SU-DHL-6 (cell line): ENCODE measurements at regions not wholly inside any gene's neighbourhood (a gene's known extent, or its start where the extent isn't known, plus 50 kb on each side); places are given as distances from the start of the nearest gene placed in this dataset.
"Not testable (repeated sequence)": the region's sequence is repeated elsewhere in the genome, so short reads cannot be mapped to it uniquely, and the experiment has no call there.

Experiments
- H2AFZ ChIP-seq: fragments of 200-600 bp; sonication (generic); 2 replicates; pipeline ENCODE4 v1.6.1; 2014; ENCODE audit warnings: low read depth, mild to moderate bottlenecking, moderate library complexity, mixed read lengths, antibody characterized with exemption, low read length; ENCODE audit not compliant: severe bottlenecking
- H3F3A ChIP-seq: fragments of 200-600 bp; shearing (Covaris generic); 2 replicates; pipeline ENCODE4 v1.6.0; 2016; ENCODE audit warnings: antibody characterized with exemption, mild to moderate bottlenecking; ENCODE audit not compliant: insufficient read depth
- H3K27ac ChIP-seq: fragments of 200-600 bp; sonication (generic); 2 replicates; pipeline ENCODE4 v1.5.1; 2016; ENCODE audit warnings: low read depth, mild to moderate bottlenecking, low read length, moderate library complexity, mixed read lengths
- H3K27me3 ChIP-seq: fragments of 200-600 bp; sonication (generic), shearing (Covaris generic); 2 replicates; pipeline ENCODE4 v1.6.0; 2014; ENCODE audit warnings: mild to moderate bottlenecking, low read length
- H3K36me3 ChIP-seq: fragments of 200-600 bp; sonication (generic); 2 replicates; pipeline ENCODE4 v1.6.1; 2014; ENCODE audit warnings: mild to moderate bottlenecking, low read length, mixed read lengths
- H3K4me2 ChIP-seq: fragments of 300-600, 200-600 bp; shearing (Covaris generic), sonication (generic); 2 replicates; pipeline ENCODE4 v1.6.0; 2014; ENCODE audit warnings: low read length, low read depth, mild to moderate bottlenecking; ENCODE audit not compliant: poor library complexity, severe bottlenecking
- H3K4me3 ChIP-seq: fragments of 200-600 bp; sonication (generic); 2 replicates; pipeline ENCODE4 v1.5.1; 2014; ENCODE audit warnings: antibody characterized with exemption, low read length, mild to moderate bottlenecking, mixed read lengths; ENCODE audit not compliant: insufficient read depth, poor library complexity, severe bottlenecking
- H3K79me2 ChIP-seq: fragments of 200-600 bp; sonication (generic); 2 replicates; pipeline ENCODE4 v1.6.1; 2014; ENCODE audit warnings: mild to moderate bottlenecking, low read length, moderate library complexity; ENCODE audit not compliant: insufficient read depth
- H3K9ac ChIP-seq: fragments of 200-600 bp; sonication (generic); 2 replicates; pipeline ENCODE4 v1.7.0; 2014; ENCODE audit warnings: mild to moderate bottlenecking, low read length
- H3K9me2 ChIP-seq: fragments of 200-600 bp; sonication (generic); replicated peaks from 2 replicates; pipeline ENCODE4 v1.6.1; 2014; ENCODE audit warnings: low read length; ENCODE audit not compliant: insufficient read depth
- H3K9me3 ChIP-seq: fragments of 200-600 bp; sonication (generic); 2 replicates; pipeline ENCODE4 v1.6.1; 2014; ENCODE audit warnings: low read length, mixed read lengths; ENCODE audit not compliant: insufficient read depth
- H4K20me1 ChIP-seq: fragments of 200-600 bp; sonication (generic); 2 replicates; pipeline ENCODE4 v1.6.1; 2014; ENCODE audit warnings: low read depth, mild to moderate bottlenecking, antibody characterized with exemption, low read length, moderate library complexity, mixed read lengths
- CTCF ChIP-seq: fragments of 200-600 bp; sonication (generic); IDR thresholded peaks from one replicate; pipeline ENCODE4 v1.5.1; 2017; ENCODE audit warnings: antibody characterized with exemption, mild to moderate bottlenecking, low read length, moderate library complexity; ENCODE audit not compliant: insufficient read depth, poor library complexity, severe bottlenecking
- EZH2phosphoT487 ChIP-seq: fragments of 200-600 bp; sonication (generic), shearing (Covaris generic); conservative IDR thresholded peaks from 2 replicates; pipeline ENCODE4 v1.6.1; 2018; ENCODE audit warnings: mild to moderate bottlenecking, antibody characterized with exemption, low read length, moderate library complexity, mixed read lengths

- H3K9me2 ChIP-seq, result no peaks in the 10 kb centered on the region
- H3K9ac ChIP-seq, result no peak overlapping the region
- H2AFZ ChIP-seq, result no peak overlapping the region
- no peaks in the 10 kb centered on the region for H4K20me1 ChIP-seq
- no peak overlapping the region for H3K4me2 ChIP-seq
- no peak overlapping the region for H3K27ac ChIP-seq
- TF ChIP-seq CTCF, result no peak
- no peak for TF ChIP-seq EZH2phosphoT487
- H3K27me3 ChIP-seq, result no peaks in the 10 kb centered on the region
- H3K79me2 ChIP-seq, result no peaks in the 10 kb centered on the region
- no peaks in the 10 kb centered on the region for H3K36me3 ChIP-seq
- no peak overlapping the region for H3K4me3 ChIP-seq
- no peaks in the 10 kb centered on the region for H3F3A ChIP-seq
- H3K9me3 ChIP-seq, result no peaks in the 10 kb centered on the region
These were observed 59.9 kb upstream of the NRIP1 start for GRCh38 chr21:15124731-15125130.

GRCh38 chr21:15126948-15127347 lies 62.1 kb upstream of the NRIP1 start:
- no peak overlapping the region for H3K4me3 ChIP-seq
- no peaks in the 10 kb centered on the region for H3K27me3 ChIP-seq
- no peaks in the 10 kb centered on the region for H3K36me3 ChIP-seq
- H4K20me1 ChIP-seq, result no peaks in the 10 kb centered on the region
- no peak overlapping the region for H3K4me2 ChIP-seq
- no peaks in the 10 kb centered on the region for H3F3A ChIP-seq
- no peak overlapping the region for H3K27ac ChIP-seq
- no peaks in the 10 kb centered on the region for H3K9me3 ChIP-seq
- H3K79me2 ChIP-seq, result no peaks in the 10 kb centered on the region
- H2AFZ ChIP-seq, result no peak overlapping the region
- H3K9ac ChIP-seq, result no peak overlapping the region
- TF ChIP-seq EZH2phosphoT487, result no peak
- TF ChIP-seq CTCF, result no peak
- H3K9me2 ChIP-seq, result no peaks in the 10 kb centered on the region

GRCh38 chr21:15127437-15127836 lies 62.6 kb upstream of the NRIP1 start:
- no peaks in the 10 kb centered on the region for H3K9me3 ChIP-seq
- H3K27me3 ChIP-seq, result no peaks in the 10 kb centered on the region
- H3K9me2 ChIP-seq, result no peaks in the 10 kb centered on the region
- no peaks in the 10 kb centered on the region for H3K36me3 ChIP-seq
- TF ChIP-seq EZH2phosphoT487 (no peak), CTCF (no peak)
- no peaks in the 10 kb centered on the region for H3F3A ChIP-seq
- H3K79me2 ChIP-seq, result no peaks in the 10 kb centered on the region
- no peaks in the 10 kb centered on the region for H4K20me1 ChIP-seq
- no peak overlapping the region for H3K9ac ChIP-seq
- no peak overlapping the region for H3K4me3 ChIP-seq
- no peak overlapping the region for H3K27ac ChIP-seq
- no peak overlapping the region for H3K4me2 ChIP-seq
- no peak overlapping the region for H2AFZ ChIP-seq

GRCh38 chr21:15128267-15128666 lies 63.5 kb upstream of the NRIP1 start:
- H3K9me3 ChIP-seq, result no peaks in the 10 kb centered on the region
- no peak overlapping the region for H2AFZ ChIP-seq
- H3K4me2 ChIP-seq, result no peak overlapping the region
- no peak overlapping the region for H3K4me3 ChIP-seq
- no peaks in the 10 kb centered on the region for H3F3A ChIP-seq
- no peak for TF ChIP-seq CTCF
- no peak for TF ChIP-seq EZH2phosphoT487
- no peaks in the 10 kb centered on the region for H3K36me3 ChIP-seq
- no peaks in the 10 kb centered on the region for H3K9me2 ChIP-seq
- no peaks in the 10 kb centered on the region for H3K79me2 ChIP-seq
- no peaks in the 10 kb centered on the region for H3K27me3 ChIP-seq
- no peak overlapping the region for H3K9ac ChIP-seq
- no peaks in the 10 kb centered on the region for H4K20me1 ChIP-seq
- H3K27ac ChIP-seq, result no peak overlapping the region

- not testable (repeated sequence) for H2AFZ ChIP-seq, H3K4me2 ChIP-seq, H3F3A ChIP-seq, H3K9ac ChIP-seq, H3K27ac ChIP-seq, H3K36me3 ChIP-seq, H4K20me1 ChIP-seq, H3K9me2 ChIP-seq, H3K27me3 ChIP-seq, H3K79me2 ChIP-seq, H3K9me3 ChIP-seq, H3K4me3 ChIP-seq
These were observed 63.9 kb upstream of the NRIP1 start for GRCh38 chr21:15128714-15129113.
